Chondrocyte (in vitro differentiated cells): ENCODE measurements at regions not wholly inside any gene's neighbourhood (a gene's known extent, or its start where the extent isn't known, plus 50 kb on each side); places are given as distances from the start of the nearest gene placed in this dataset.

Experiments used
- DNase-seq: peaks from one replicate; pipeline ENCODE4 v3.0.0; 2021; ENCODE audit warnings: mixed read lengths, low spot score
- H3K27ac Mint-ChIP-seq: one replicate; pipeline ENCODE4 v1.8.0; 2021; ENCODE audit warnings: mild to moderate bottlenecking, moderate library complexity, mixed read lengths; ENCODE audit not compliant: unreplicated experiment
- H3K27me3 Mint-ChIP-seq: 2 replicates; pipeline ENCODE4 v1.8.0; 2021; ENCODE audit warnings: low read depth, mixed read lengths
- H3K36me3 Mint-ChIP-seq: 2 replicates; pipeline ENCODE4 v1.8.0; 2021; ENCODE audit warnings: low read depth, mixed read lengths
- H3K4me1 Mint-ChIP-seq: 2 replicates; pipeline ENCODE4 v1.8.0; 2021; ENCODE audit warnings: low read depth, mild to moderate bottlenecking, mixed read lengths
- H3K4me3 Mint-ChIP-seq: one replicate; pipeline ENCODE4 v1.8.0; 2021; ENCODE audit warnings: mild to moderate bottlenecking, moderate library complexity, mixed read lengths; ENCODE audit not compliant: unreplicated experiment
- H3K9me3 Mint-ChIP-seq: 2 replicates; pipeline ENCODE4 v1.8.0; 2021; ENCODE audit warnings: low read depth, mixed read lengths
- CTCF ChIP-seq: fragments of 200-600 bp; sonication (generic); IDR thresholded peaks from 2 replicates; pipeline ENCODE4 v1.5.0; 2021; ENCODE audit warnings: antibody characterized with exemption, mild to moderate bottlenecking, moderate library complexity

GRCh38 chr10:126736727-126737126 lies 66.2 kb upstream of the C10orf90 start:
- no peak for DNase-seq
- Mint-ChIP-seq H3K9me3 (no peaks in the 10 kb centered on the region), H3K27me3 (peaks cover 12% of the 10 kb centered on the region), H3K4me1 (peaks cover under 1% of the 10 kb centered on the region), H3K36me3 (no peaks in the 10 kb centered on the region), H3K4me3 (no peak overlapping the region), H3K27ac (no peak overlapping the region)
- TF ChIP-seq CTCF: no peak

- Mint-ChIP-seq H3K27ac (no peak overlapping the region), H3K4me3 (no peak overlapping the region), H3K27me3 (peaks cover 9% of the 10 kb centered on the region), H3K9me3 (no peaks in the 10 kb centered on the region), H3K36me3 (no peaks in the 10 kb centered on the region), H3K4me1 (no peaks in the 10 kb centered on the region)
- DNase-seq: no peak
- no peak for TF ChIP-seq CTCF
Measured at GRCh38 chr10:126738001-126738400, 67.5 kb upstream of the C10orf90 start.

- Mint-ChIP-seq H3K36me3 (no peaks in the 10 kb centered on the region), H3K9me3 (no peaks in the 10 kb centered on the region), H3K4me1 (no peaks in the 10 kb centered on the region), H3K4me3 (no peak overlapping the region), H3K27ac (no peak overlapping the region), H3K27me3 (peaks cover 4% of the 10 kb centered on the region)
- no peak for DNase-seq
- no peak for TF ChIP-seq CTCF
Measured at GRCh38 chr10:126744571-126744970, 74.1 kb upstream of the C10orf90 start.

GRCh38 chr10:126749015-126749655 lies 78.6 kb upstream of the C10orf90 start:
- no peaks in the 10 kb centered on the region for H3K36me3 Mint-ChIP-seq
- H3K27me3 Mint-ChIP-seq: peaks cover 10% of the 10 kb centered on the region
- DNase-seq: no peak
- no peak overlapping the region for H3K27ac Mint-ChIP-seq
- no peak overlapping the region for H3K4me3 Mint-ChIP-seq
- peak; percentile 93 for TF ChIP-seq CTCF
- no peaks in the 10 kb centered on the region for H3K4me1 Mint-ChIP-seq
- no peaks in the 10 kb centered on the region for H3K9me3 Mint-ChIP-seq

- peaks cover 7% of the 10 kb centered on the region for H3K9me3 Mint-ChIP-seq
- no peak for DNase-seq
- TF ChIP-seq CTCF: no peak
- H3K4me3 Mint-ChIP-seq: no peak overlapping the region
- no peak overlapping the region for H3K27ac Mint-ChIP-seq
- no peaks in the 10 kb centered on the region for H3K4me1 Mint-ChIP-seq
- H3K36me3 Mint-ChIP-seq: no peaks in the 10 kb centered on the region
- H3K27me3 Mint-ChIP-seq: peaks cover 14% of the 10 kb centered on the region
Measured at GRCh38 chr10:126754966-126755365, 84.5 kb upstream of the C10orf90 start.
